ENCODE measurements at regions not wholly inside any gene's neighbourhood (a gene's known extent, or its start where the extent isn't known, plus 50 kb on each side); places are given as distances from the start of the nearest gene placed in this dataset.
A peak's percentile ranks its signal among the peaks of the same experiment; 100 is the strongest.

DNA sequence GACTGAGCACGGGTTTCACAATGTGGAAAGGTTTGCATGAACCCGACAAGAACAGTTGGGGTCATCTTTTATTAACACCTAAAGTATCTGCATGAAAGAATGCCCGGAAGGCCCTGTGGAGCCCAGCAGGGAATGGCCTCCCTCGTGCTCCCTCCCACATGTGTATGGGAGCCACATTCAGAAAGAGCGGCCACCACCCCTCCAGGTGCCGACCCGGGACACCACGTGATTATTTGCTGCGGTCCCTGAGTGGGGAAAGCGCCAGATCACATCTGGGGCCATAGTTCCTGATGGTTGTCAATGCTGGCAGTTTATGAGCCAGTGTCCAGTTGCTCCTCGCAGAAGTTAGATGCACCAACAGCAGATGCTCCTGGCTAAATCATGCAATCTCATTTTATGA is 571.4 kb downstream of the TCERG1L start:
- peak in 1 of 3 donors; percentile 17 for DNase-seq
- H3K27me3 ChIP-seq: no peaks in the 10 kb centered on the region

DNA sequence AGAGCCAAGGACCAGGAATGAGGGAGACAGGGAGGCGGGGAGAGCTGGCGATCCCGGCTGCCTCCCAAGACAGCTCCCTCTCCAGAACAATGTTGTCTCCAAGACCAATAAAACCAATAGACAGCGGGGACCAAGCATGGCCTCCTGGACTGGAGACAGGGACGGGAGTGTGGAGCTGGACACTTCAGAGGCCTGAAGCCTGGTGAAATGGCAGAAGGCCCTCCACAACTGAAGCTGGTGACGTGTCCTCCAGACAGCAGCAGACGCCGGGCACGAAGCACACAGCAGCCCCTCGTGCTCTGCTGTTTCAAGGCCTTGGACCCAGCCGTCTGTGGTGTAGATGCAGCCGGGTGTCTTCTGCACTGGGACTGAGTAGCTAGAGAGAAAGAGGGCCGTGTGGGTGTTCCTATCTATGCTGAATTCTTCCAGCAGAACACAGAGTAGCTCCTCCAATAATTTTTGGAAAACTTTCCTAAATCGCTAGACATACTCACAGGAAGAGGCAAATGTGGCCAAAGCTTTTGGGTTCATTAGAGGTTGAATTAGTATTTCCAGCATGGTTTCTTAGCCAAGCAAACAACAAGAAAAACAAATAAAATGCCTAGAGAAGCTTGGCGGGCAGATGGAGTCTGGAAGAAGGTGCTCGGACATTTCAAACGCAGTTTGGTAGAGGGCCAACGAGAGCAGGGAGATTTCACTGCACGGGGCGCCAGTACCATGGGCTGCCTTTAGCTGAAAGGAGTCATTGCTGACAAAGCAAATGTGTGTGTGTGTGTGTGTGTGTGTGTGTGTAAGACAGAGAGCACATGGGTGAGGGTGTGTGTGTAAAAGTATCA is 570.4 kb downstream of the TCERG1L start:
- H3K36me3 ChIP-seq: no peaks in the 10 kb centered on the region
- no peak for TF ChIP-seq POLR2A (IDR thresholded peaks at IDR 0.05)
- TF ChIP-seq, protein P1, sequence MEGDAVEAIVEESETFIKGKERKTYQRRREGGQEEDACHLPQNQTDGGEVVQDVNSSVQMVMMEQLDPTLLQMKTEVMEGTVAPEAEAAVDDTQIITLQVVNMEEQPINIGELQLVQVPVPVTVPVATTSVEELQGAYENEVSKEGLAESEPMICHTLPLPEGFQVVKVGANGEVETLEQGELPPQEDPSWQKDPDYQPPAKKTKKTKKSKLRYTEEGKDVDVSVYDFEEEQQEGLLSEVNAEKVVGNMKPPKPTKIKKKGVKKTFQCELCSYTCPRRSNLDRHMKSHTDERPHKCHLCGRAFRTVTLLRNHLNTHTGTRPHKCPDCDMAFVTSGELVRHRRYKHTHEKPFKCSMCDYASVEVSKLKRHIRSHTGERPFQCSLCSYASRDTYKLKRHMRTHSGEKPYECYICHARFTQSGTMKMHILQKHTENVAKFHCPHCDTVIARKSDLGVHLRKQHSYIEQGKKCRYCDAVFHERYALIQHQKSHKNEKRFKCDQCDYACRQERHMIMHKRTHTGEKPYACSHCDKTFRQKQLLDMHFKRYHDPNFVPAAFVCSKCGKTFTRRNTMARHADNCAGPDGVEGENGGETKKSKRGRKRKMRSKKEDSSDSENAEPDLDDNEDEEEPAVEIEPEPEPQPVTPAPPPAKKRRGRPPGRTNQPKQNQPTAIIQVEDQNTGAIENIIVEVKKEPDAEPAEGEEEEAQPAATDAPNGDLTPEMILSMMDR (IDR thresholded peaks at IDR 0.05): no peak
- intact Hi-C loops (cut with DNase I): no loop called here
- H3K4me1 ChIP-seq: no peaks in the 10 kb centered on the region
- WGBS (ENCODE audit: insufficient coverage, low coverage, low lambda C conversion rate, missing lambda C conversion rate): 52% methylated on average over 13 of the region's 20 CpGs
- DNase-seq: peak in 1 of 3 donors; percentile 23
- H3K27me3 ChIP-seq: no peaks in the 10 kb centered on the region
- H3K4me3 ChIP-seq: no peak overlapping the region
- no peak overlapping the region for H3K27ac ChIP-seq
- ATAC-seq: no peak
- H3K9me3 ChIP-seq: no peaks in the 10 kb centered on the region

More for the DNA sequence above, 571.4 kb downstream of the TCERG1L start:
- 40% methylated on average over 4 of the region's 11 CpGs for WGBS (ENCODE audit: insufficient coverage, low coverage, low lambda C conversion rate, missing lambda C conversion rate)
- Histone ChIP-seq H3K36me3 (no peaks in the 10 kb centered on the region), H3K27ac (no peak overlapping the region), H3K9me3 (no peaks in the 10 kb centered on the region), H3K4me3 (no peak overlapping the region), H3K4me1 (no peaks in the 10 kb centered on the region)
- ATAC-seq: no peak
- TF ChIP-seq, protein P1 (IDR thresholded peaks at IDR 0.05): no peak
- no peak for TF ChIP-seq POLR2A (IDR thresholded peaks at IDR 0.05)
- intact Hi-C loops (cut with DNase I): no loop called here

DNA sequence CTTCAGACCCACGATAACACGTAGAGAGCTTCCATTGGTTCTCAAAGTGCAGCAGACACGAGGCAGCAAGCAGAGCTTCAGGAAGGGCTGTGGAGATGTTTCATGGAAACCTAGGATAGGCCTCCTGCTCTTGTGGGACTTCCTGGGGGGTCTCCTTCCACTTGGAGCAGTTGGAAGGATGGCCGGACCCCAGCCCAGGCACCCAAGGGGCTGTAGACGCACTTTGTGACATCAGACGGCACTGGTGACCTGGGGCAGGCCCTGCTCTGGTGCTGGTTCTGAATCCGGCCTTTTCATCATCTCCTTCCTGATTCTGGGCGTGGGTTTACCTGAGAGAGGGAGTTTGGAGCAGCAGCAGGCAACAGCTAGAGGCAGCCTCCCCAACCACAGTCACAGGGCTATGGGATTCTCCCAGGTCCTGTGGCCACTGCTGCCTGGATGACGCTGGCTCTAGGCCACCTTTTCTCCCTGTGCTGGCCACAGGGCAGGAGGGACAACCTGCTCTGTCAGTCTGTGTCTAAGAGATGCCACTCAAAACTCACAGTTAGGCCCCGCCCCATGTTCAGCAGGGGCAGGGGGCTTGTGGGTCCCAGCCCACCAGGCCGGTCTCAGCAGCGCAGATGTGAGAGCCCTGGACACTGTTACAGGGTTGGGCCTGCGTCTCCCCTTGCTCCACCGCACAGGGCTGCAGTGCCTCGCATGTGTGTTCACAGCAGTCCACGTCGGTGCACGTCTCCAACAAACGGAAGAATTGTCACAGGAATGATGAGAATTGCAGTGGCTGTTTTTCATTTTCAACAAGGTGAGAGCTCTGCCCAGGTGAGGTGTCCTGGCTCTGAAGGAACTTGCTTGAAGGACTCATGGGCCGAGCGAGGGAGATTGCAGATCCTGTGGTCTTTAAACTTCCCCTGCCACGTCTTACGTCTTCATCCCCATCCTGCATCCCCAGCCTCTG is 569.3 kb downstream of the TCERG1L start:
- H3K4me1 ChIP-seq: no peaks in the 10 kb centered on the region
- DNase-seq: peak in 1 of 3 donors; percentile 34

DNA sequence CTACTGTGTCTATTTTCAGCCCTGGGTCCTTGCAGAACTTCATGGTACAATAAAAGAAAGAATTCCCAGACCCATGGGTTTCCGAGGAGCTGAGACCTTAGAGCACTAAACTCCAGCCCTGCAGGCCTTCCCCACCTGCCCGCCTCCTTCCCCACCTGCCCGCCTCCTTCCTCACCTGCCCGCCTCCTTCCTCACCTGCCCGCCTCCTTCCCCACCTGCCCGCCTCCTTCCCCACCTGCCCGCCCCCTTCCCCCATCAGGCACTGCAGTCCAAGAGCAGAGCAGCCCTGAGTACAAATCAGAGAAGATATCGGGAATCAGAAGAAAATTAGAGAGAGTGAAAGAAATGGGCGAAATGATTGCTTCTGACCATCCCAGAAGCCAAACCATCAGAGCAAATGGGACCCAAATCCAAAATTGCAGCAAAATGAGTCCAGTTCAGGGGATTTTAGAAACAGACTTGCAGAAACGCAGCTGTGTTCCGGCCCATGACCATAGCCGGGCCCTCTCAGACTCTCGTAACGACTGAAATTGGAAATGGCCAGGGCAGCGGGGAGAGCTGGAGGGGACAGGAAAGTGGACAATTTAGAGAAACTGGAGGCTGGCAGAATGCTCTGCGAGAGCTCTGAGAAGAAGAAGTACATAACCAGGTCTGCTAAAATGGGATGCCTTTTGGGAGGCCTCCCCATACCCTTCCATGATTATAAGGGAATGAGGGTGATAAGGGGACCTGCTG is 568.4 kb downstream of the TCERG1L start:
- H3K27me3 ChIP-seq: no peaks in the 10 kb centered on the region
- TF ChIP-seq, protein P1 (IDR thresholded peaks at IDR 0.05): no peak
- no peak for TF ChIP-seq POLR2A (IDR thresholded peaks at IDR 0.05)
- 41% methylated on average over 13 of the region's 16 CpGs for WGBS (ENCODE audit: insufficient coverage, low coverage, low lambda C conversion rate, missing lambda C conversion rate)
- ATAC-seq (no peak), DNase-seq (peak in 1 of 3 donors; percentile 22)
- no peaks in the 10 kb centered on the region for H3K9me3 ChIP-seq
- H3K4me1 ChIP-seq: no peaks in the 10 kb centered on the region
- intact Hi-C loops (cut with DNase I): no loop called here
- no peaks in the 10 kb centered on the region for H3K36me3 ChIP-seq
- H3K4me3 ChIP-seq: no peak overlapping the region
- no peak overlapping the region for H3K27ac ChIP-seq

More for the DNA sequence above, 569.3 kb downstream of the TCERG1L start:
- intact Hi-C loops (cut with DNase I): no loop called here
- TF ChIP-seq POLR2A (IDR thresholded peaks at IDR 0.05): no peak
- TF ChIP-seq, protein P1 (IDR thresholded peaks at IDR 0.05): no peak
- H3K27me3 ChIP-seq: no peaks in the 10 kb centered on the region
- no peak overlapping the region for H3K4me3 ChIP-seq
- H3K9me3 ChIP-seq: no peaks in the 10 kb centered on the region
- no peaks in the 10 kb centered on the region for H3K36me3 ChIP-seq
- H3K27ac ChIP-seq: no peak overlapping the region
- no peak for ATAC-seq
- WGBS (ENCODE audit: insufficient coverage, low coverage, low lambda C conversion rate, missing lambda C conversion rate): 59% methylated on average over 3 of the region's 23 CpGs

Data from right lobe of liver (tissue), 6 donors.